GM06990 (cell line): ENCODE measurements at regions not wholly inside any gene's neighbourhood (a gene's known extent, or its start where the extent isn't known, plus 50 kb on each side); places are given as distances from the start of the nearest gene placed in this dataset.

Source experiments
- DNase-seq: peaks from one replicate; pipeline ENCODE4 v3.0.0-alpha.2; 2011; ENCODE audit not compliant: insufficient read length; ENCODE audit errors: extremely low read depth
- H3K27me3 ChIP-seq: replicated peaks from 2 replicates; pipeline ENCODE4 v1.6.0; 2011; ENCODE audit warnings: low read length; ENCODE audit not compliant: control insufficient read depth, insufficient read depth
- H3K36me3 ChIP-seq: 2 replicates; pipeline ENCODE4 v1.5.1; 2011; ENCODE audit warnings: low read length; ENCODE audit not compliant: control insufficient read depth, insufficient read depth
- H3K4me3 ChIP-seq: replicated peaks from 2 replicates; pipeline ENCODE4 v1.5.1; 2011; ENCODE audit warnings: low read depth, mild to moderate bottlenecking, control low read depth, low read length
- CTCF ChIP-seq: IDR thresholded peaks from 2 replicates; pipeline ENCODE4 v1.5.1; 2011; ENCODE audit warnings: low read length, control low read depth, mild to moderate bottlenecking, inconsistent platforms; ENCODE audit not compliant: insufficient read depth, poor library complexity, severe bottlenecking

GRCh38 chr10:10765017-10765416 is 252.7 kb upstream of the CELF2 start:
- Histone ChIP-seq H3K27me3 (no peaks in the 10 kb centered on the region; the same call in 1 of the 2 replicates), H3K36me3 (no peaks in the 10 kb centered on the region), H3K4me3 (no peak overlapping the region)
- DNase-seq: no peak
- TF ChIP-seq CTCF: no peak

- no peak overlapping the region for H3K4me3 ChIP-seq
- DNase-seq: no peak
- TF ChIP-seq CTCF: no peak
- no peaks in the 10 kb centered on the region for H3K36me3 ChIP-seq
- no peaks in the 10 kb centered on the region for H3K27me3 ChIP-seq
Measured at GRCh38 chr10:10772411-10772810, 245.3 kb upstream of the CELF2 start.

GRCh38 chr10:10772874-10773508 is 244.7 kb upstream of the CELF2 start:
- H3K36me3 ChIP-seq: no peaks in the 10 kb centered on the region
- no peak for TF ChIP-seq CTCF
- DNase-seq: no peak
- H3K4me3 ChIP-seq: no peak overlapping the region
- H3K27me3 ChIP-seq: no peaks in the 10 kb centered on the region

- H3K27me3 ChIP-seq: no peaks in the 10 kb centered on the region
- no peak overlapping the region for H3K4me3 ChIP-seq
- no peaks in the 10 kb centered on the region for H3K36me3 ChIP-seq
- no peak for TF ChIP-seq CTCF
- DNase-seq: no peak
Measured at GRCh38 chr10:10774416-10774815, 243.3 kb upstream of the CELF2 start.

GRCh38 chr10:10776363-10776762 is 241.3 kb upstream of the CELF2 start:
- H3K27me3 ChIP-seq: no peaks in the 10 kb centered on the region
- no peak for DNase-seq
- TF ChIP-seq CTCF: no peak
- no peaks in the 10 kb centered on the region for H3K36me3 ChIP-seq
- H3K4me3 ChIP-seq: no peak overlapping the region

DNA sequence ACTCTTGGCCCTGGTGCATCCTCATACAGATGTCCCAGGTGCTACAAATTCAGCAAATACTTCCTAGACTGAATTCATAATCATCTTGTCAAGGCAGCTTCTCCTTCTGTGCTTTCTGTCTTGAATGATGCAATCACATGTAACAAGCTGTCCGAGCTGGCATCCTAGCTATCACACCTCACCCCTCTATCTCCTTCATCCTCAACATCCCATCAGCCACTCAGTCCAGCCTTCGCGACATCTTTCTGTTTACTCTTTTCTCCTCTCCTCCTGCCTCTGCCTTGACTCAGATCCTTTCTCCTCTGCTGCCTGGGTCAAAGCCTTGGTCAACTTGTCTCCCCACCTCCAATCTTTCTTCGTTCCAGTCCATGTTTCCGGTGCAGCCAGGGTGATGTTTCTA is 240.4 kb upstream of the CELF2 start:
- TF ChIP-seq CTCF: no peak
- no peak for DNase-seq

More for the DNA sequence above, 240.4 kb upstream of the CELF2 start:
- H3K27me3 ChIP-seq: no peaks in the 10 kb centered on the region; the same call in 1 of the 2 replicates
- no peak overlapping the region for H3K4me3 ChIP-seq
- no peaks in the 10 kb centered on the region for H3K36me3 ChIP-seq
